ENCODE measurements at regions not wholly inside any gene's neighbourhood (a gene's known extent, or its start where the extent isn't known, plus 50 kb on each side); places are given as distances from the start of the nearest gene placed in this dataset.

DNA sequence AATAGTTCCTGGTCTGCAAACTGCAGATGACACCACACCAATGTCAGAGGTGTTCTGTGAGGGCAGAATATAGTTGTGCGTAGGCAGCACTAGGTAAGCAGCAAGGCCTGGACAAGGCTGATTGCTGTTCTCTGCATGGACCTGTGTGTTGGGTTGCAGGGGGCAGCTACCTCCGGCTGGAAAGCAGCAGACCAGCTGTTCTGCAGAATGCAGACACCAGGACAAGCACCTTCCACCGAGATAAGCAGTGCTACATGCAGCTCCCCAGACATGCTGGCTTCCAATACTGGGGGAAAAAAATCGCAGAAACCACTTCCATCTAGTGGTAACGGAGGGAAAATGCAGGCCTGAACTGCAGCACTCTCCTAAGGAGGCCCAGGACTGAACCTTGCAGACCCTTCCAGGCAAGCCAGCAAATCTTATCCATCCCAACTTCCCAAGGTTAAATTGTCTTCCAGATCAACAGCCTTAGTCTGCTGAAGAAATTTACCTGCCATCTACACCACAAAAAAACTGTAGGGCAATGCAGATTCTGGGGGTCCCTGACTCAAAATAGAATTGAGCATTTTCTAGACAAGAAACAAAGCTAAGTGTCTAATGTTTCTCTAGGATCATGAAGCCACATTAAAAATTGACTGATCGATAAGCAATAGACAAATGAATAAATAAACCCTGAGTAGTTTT lies 50.5 kb upstream of the COBL start:
- peaks cover 4% of the 10 kb centered on the region in 2 donors for H3K4me1 ChIP-seq (ENCODE audit: control insufficient read depth in 2 of 2, insufficient read depth in 2 of 2, low read length in 2 of 2)
- H3K9me3 ChIP-seq (ENCODE audit: control insufficient read depth in 2 of 2, low read length in 2 of 2) = no peaks in the 10 kb centered on the region
- H3K36me3 ChIP-seq (ENCODE audit: control insufficient read depth in 2 of 2, insufficient read depth in 2 of 2, low read length in 2 of 2) = no peaks in the 10 kb centered on the region
- H3K9ac ChIP-seq (ENCODE audit: low read depth in 1 of 2, low read length in 2 of 2) = no peak overlapping the region
- no peak overlapping the region for H3K4me3 ChIP-seq (ENCODE audit: low read length in 2 of 2)
- H3K27me3 ChIP-seq (ENCODE audit: control insufficient read depth in 2 of 2, insufficient read depth in 2 of 2, low read length in 2 of 2) = peaks cover 0 to 4% of the 10 kb centered on the region in 2 donors
- no peak overlapping the region for H3K27ac ChIP-seq (ENCODE audit: low read depth in 2 of 2, low read length in 2 of 2)
